ENCODE measurements at regions not wholly inside any gene's neighbourhood (a gene's known extent, or its start where the extent isn't known, plus 50 kb on each side); places are given as distances from the start of the nearest gene placed in this dataset.

DNA sequence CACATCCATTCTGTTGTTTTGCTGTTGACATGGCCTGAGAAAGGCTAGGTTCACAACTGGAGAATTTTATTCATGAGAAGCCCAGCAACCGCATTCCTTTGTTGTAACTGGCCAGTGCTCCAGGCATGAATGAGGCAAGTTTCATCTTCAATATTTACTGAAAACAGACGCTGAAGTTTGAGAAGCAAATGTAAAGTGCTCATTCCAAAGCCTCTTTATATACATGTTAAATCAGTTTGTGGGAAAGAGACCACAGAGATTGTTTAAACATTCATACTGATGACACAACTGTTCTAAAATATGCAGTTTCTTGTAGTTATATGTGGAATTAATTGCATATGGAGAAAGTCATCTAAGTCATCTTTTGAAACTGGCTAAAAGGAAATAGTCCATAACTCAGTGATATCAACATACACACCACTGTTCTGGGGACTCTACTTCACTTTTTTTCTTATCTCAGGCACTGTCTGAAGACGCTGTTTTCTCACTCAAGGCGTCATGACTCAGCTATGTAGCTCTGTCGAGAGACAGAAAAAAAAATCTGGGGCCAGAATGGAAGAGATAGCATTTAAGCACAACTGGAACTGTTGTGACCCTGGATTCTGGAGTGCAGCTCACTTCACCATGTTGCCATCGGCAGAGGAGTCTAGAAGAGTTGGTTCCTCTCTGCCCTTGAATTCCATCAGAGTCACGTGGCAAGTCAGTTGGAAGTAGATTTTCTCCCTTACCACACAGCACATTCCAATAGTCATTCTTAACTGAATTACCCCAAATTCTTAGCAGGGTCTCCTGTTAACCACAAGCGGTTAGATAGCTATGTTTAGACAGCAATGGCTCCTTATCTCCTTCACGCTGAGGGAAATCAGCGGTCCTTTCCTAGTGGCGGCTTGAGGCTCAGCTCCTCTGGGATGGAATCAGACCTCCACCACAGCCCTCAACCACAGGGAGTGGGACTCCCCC, 258.4 kb upstream of the HMGA2 start:
- H3K27ac ChIP-seq = no peak overlapping the region
- TF ChIP-seq, protein P1, sequence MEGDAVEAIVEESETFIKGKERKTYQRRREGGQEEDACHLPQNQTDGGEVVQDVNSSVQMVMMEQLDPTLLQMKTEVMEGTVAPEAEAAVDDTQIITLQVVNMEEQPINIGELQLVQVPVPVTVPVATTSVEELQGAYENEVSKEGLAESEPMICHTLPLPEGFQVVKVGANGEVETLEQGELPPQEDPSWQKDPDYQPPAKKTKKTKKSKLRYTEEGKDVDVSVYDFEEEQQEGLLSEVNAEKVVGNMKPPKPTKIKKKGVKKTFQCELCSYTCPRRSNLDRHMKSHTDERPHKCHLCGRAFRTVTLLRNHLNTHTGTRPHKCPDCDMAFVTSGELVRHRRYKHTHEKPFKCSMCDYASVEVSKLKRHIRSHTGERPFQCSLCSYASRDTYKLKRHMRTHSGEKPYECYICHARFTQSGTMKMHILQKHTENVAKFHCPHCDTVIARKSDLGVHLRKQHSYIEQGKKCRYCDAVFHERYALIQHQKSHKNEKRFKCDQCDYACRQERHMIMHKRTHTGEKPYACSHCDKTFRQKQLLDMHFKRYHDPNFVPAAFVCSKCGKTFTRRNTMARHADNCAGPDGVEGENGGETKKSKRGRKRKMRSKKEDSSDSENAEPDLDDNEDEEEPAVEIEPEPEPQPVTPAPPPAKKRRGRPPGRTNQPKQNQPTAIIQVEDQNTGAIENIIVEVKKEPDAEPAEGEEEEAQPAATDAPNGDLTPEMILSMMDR (IDR thresholded peaks at IDR 0.05) = no peak
- no peaks in the 10 kb centered on the region for H3K27me3 ChIP-seq
- no peaks in the 10 kb centered on the region for H3K36me3 ChIP-seq
- intact Hi-C loops (cut with DNase I) = loop anchor here (10.0 kb wide), 1 partner anchor 671 kb away; no protein-coding TSS in a partner anchor
- no peaks in the 10 kb centered on the region for H3K9me3 ChIP-seq
- no peaks in the 10 kb centered on the region for H3K4me1 ChIP-seq
- no peak overlapping the region for H3K4me3 ChIP-seq
- no peak for DNase-seq (ENCODE audit: low spot score in 2 of 2)

DNA sequence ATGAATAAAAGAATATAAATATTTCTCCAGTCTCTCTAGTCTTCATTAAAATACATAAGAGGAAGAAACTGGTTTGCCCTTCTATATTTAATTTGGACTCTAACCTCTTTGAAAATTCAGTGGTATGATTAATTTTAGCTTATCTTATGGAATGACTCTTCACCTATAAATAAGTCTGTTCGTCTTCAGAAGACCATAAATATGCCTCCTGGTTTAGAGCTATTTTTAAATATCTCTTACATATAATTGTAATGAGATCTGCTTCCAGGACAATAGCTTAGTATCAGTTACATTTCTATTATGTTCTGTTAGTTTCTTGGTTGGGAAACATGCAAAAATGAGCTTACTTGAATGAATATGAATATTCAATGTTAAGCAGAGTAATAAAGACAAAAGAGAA, 257.5 kb upstream of the HMGA2 start:
- Histone ChIP-seq H3K4me1 (no peaks in the 10 kb centered on the region), H3K27ac (no peak overlapping the region), H3K4me3 (no peak overlapping the region), H3K9me3 (no peaks in the 10 kb centered on the region), H3K27me3 (no peaks in the 10 kb centered on the region), H3K36me3 (no peaks in the 10 kb centered on the region)
- DNase-seq (ENCODE audit: low spot score in 2 of 2) = no peak
- intact Hi-C loops (cut with DNase I) = loop anchor here (10.0 kb wide), 1 partner anchor 672 kb away; no protein-coding TSS in a partner anchor
- TF ChIP-seq, protein P1 (IDR thresholded peaks at IDR 0.05) = no peak

DNA sequence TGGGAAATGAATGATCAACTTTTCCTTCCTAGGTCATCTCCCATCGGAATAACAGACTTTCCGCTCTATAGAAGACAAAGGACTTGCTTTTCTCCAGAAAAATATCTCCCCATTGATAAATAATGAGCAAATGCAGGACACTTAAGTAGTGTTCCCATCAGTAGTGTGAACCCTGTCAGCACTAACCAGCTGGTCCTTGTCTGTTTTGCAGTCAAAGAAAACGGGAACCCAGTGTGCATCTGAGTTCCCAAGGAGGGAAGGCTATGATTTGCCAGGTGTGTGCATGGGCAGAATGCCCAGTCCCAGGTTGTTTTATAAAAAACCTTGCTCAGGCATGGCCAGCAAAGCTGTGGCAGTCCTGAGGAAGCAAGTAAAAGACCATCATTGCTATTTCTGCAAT, 256.5 kb upstream of the HMGA2 start:
- no peak overlapping the region for H3K27ac ChIP-seq
- no peaks in the 10 kb centered on the region for H3K9me3 ChIP-seq
- no peaks in the 10 kb centered on the region for H3K36me3 ChIP-seq
- no peaks in the 10 kb centered on the region for H3K27me3 ChIP-seq
- H3K4me1 ChIP-seq = no peaks in the 10 kb centered on the region
- H3K4me3 ChIP-seq = no peak overlapping the region
- intact Hi-C loops (cut with DNase I) = loop anchor here (10.0 kb wide), 1 partner anchor 673 kb away; no protein-coding TSS in a partner anchor
- DNase-seq (ENCODE audit: low spot score in 2 of 2) = no peak
- TF ChIP-seq, protein P1 (IDR thresholded peaks at IDR 0.05) = no peak

DNA sequence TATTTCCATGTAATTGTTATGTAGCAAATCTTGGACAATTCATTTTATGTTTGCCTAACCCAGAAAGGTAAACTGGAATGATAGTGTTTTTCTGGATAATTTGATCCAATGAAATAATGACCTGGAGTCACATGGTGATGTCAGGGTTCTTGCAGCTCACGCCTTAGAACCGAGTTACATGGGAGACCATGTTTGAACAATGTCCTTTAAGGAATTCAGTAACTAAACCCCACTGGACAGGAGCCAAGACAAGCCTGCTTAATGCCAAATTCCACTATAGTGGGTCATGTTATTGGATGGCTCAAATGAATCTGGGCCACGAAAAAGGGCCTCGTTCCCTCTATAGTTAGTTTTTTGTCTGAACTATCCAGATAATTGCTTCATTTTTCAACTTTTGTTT, 255.8 kb upstream of the HMGA2 start:
- no peaks in the 10 kb centered on the region for H3K27me3 ChIP-seq
- H3K27ac ChIP-seq = no peak overlapping the region
- no peaks in the 10 kb centered on the region for H3K9me3 ChIP-seq
- no peak for DNase-seq (ENCODE audit: low spot score in 2 of 2)
- no peaks in the 10 kb centered on the region for H3K4me1 ChIP-seq
- H3K4me3 ChIP-seq = no peak overlapping the region
- H3K36me3 ChIP-seq = no peaks in the 10 kb centered on the region
- TF ChIP-seq, protein P1 (IDR thresholded peaks at IDR 0.05) = no peak
- intact Hi-C loops (cut with DNase I) = loop anchor here (10.0 kb wide), 1 partner anchor 674 kb away; no protein-coding TSS in a partner anchor

DNA sequence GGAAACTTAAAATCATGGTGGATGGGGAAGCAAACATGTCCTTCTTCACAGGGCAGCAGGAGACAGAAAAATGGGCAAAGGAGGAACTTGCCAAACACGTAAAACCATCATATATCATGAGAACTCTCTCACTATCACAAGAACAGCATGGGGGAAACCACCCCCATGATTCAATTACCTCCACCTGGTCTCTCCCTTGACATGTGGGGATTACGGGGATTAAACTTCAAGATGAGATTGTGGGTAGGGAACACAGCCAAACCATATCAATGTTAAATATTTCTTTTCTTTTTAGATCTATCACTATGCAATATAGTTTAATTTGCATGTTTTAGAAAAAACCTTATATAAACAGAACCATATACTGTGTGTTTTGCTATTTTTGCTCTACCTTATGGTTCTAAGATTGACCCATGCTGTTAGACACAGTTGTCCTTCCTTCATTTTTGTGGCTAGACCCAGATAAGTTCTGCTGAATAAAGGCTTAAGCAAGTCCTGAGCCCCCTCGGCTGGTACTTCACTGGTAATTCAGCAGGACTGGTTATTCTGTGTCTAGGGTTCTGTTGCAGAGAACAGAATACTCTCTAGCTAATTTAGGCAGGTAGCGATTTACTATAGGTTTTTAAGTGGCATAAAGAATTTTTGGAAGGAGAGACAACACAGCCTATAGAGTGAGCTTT, 253.7 kb upstream of the HMGA2 start:
- H3K36me3 ChIP-seq = no peaks in the 10 kb centered on the region
- no peaks in the 10 kb centered on the region for H3K27me3 ChIP-seq

More for the DNA sequence above, 253.7 kb upstream of the HMGA2 start:
- H3K4me3 ChIP-seq = no peak overlapping the region
- no peaks in the 10 kb centered on the region for H3K4me1 ChIP-seq
- H3K9me3 ChIP-seq = peaks cover 0 to 11% of the 10 kb centered on the region in 2 donors
- DNase-seq (ENCODE audit: low spot score in 2 of 2) = no peak
- TF ChIP-seq, protein P1 (IDR thresholded peaks at IDR 0.05) = no peak
- intact Hi-C loops (cut with DNase I) = no loop called here
- no peak overlapping the region for H3K27ac ChIP-seq
